ENCODE measurements at regions not wholly inside any gene's neighbourhood (a gene's known extent, or its start where the extent isn't known, plus 50 kb on each side); places are given as distances from the start of the nearest gene placed in this dataset.

- no peaks in the 10 kb centered on the region for H3K36me3 ChIP-seq
- DNase-seq (ENCODE audit: low spot score in 2 of 2) = no peak
- no peak overlapping the region for H3K27ac ChIP-seq
- no peaks in the 10 kb centered on the region for H3K4me1 ChIP-seq
- intact Hi-C loops (cut with DNase I) = no loop called here
- no peaks in the 10 kb centered on the region for H3K27me3 ChIP-seq
- H3K9me3 ChIP-seq = no peaks in the 10 kb centered on the region
- no peak overlapping the region for H3K4me3 ChIP-seq
- no peak for TF ChIP-seq CTCF (IDR thresholded peaks at IDR 0.05)
These were observed 796.0 kb upstream of the CHD1 start for GRCh38 chr5:99724732-99725290.

GRCh38 chr5:99721506-99721905, 792.7 kb upstream of the CHD1 start:
- H3K27ac ChIP-seq = no peak overlapping the region
- H3K4me1 ChIP-seq = no peaks in the 10 kb centered on the region
- no peak overlapping the region for H3K4me3 ChIP-seq
- no peaks in the 10 kb centered on the region for H3K36me3 ChIP-seq
- H3K9me3 ChIP-seq = no peaks in the 10 kb centered on the region
- TF ChIP-seq CTCF (IDR thresholded peaks at IDR 0.05) = no peak
- DNase-seq (ENCODE audit: low spot score in 2 of 2) = no peak
- H3K27me3 ChIP-seq = no peaks in the 10 kb centered on the region
- intact Hi-C loops (cut with DNase I) = no loop called here

- Histone ChIP-seq H3K36me3 (no peaks in the 10 kb centered on the region), H3K27me3 (no peaks in the 10 kb centered on the region), H3K4me1 (no peaks in the 10 kb centered on the region), H3K4me3 (no peak overlapping the region), H3K27ac (no peak overlapping the region), H3K9me3 (no peaks in the 10 kb centered on the region)
- TF ChIP-seq CTCF (IDR thresholded peaks at IDR 0.05) = no peak
- DNase-seq (ENCODE audit: low spot score in 2 of 2) = no peak
- intact Hi-C loops (cut with DNase I) = no loop called here
These were observed 787.1 kb upstream of the CHD1 start for GRCh38 chr5:99715921-99716320.

GRCh38 chr5:99706160-99706559, 777.4 kb upstream of the CHD1 start:
- no peak overlapping the region for H3K27ac ChIP-seq
- intact Hi-C loops (cut with DNase I) = no loop called here
- DNase-seq (ENCODE audit: low spot score in 2 of 2) = no peak
- no peaks in the 10 kb centered on the region for H3K36me3 ChIP-seq
- TF ChIP-seq CTCF (IDR thresholded peaks at IDR 0.05) = no peak
- no peaks in the 10 kb centered on the region for H3K9me3 ChIP-seq
- no peak overlapping the region for H3K4me3 ChIP-seq
- H3K4me1 ChIP-seq = no peaks in the 10 kb centered on the region
- no peaks in the 10 kb centered on the region for H3K27me3 ChIP-seq

- DNase-seq (ENCODE audit: low spot score in 2 of 2) = no peak
- Histone ChIP-seq H3K27me3 (no peaks in the 10 kb centered on the region), H3K27ac (no peak overlapping the region), H3K4me1 (no peaks in the 10 kb centered on the region), H3K9me3 (no peaks in the 10 kb centered on the region), H3K4me3 (no peak overlapping the region), H3K36me3 (no peaks in the 10 kb centered on the region)
- intact Hi-C loops (cut with DNase I) = no loop called here
- no peak for TF ChIP-seq CTCF (IDR thresholded peaks at IDR 0.05)
These were observed 773.8 kb upstream of the CHD1 start for GRCh38 chr5:99702565-99702964.

- Histone ChIP-seq H3K4me1 (no peaks in the 10 kb centered on the region), H3K27ac (no peak overlapping the region), H3K4me3 (no peak overlapping the region), H3K9me3 (no peaks in the 10 kb centered on the region), H3K36me3 (no peaks in the 10 kb centered on the region), H3K27me3 (no peaks in the 10 kb centered on the region)
- intact Hi-C loops (cut with DNase I) = no loop called here
- TF ChIP-seq CTCF (IDR thresholded peaks at IDR 0.05) = no peak
- no peak for DNase-seq (ENCODE audit: low spot score in 2 of 2)
These were observed 766.1 kb upstream of the CHD1 start for GRCh38 chr5:99694884-99695283.

Measured in ascending aorta (tissue), 2 donors.